ENCODE measurements at regions not wholly inside any gene's neighbourhood (a gene's known extent, or its start where the extent isn't known, plus 50 kb on each side); places are given as distances from the start of the nearest gene placed in this dataset.
A peak's percentile ranks its signal among the peaks of the same experiment; 100 is the strongest.
"Not testable (repeated sequence)": the region's sequence is repeated elsewhere in the genome, so short reads cannot be mapped to it uniquely, and the experiment has no call there.

DNA sequence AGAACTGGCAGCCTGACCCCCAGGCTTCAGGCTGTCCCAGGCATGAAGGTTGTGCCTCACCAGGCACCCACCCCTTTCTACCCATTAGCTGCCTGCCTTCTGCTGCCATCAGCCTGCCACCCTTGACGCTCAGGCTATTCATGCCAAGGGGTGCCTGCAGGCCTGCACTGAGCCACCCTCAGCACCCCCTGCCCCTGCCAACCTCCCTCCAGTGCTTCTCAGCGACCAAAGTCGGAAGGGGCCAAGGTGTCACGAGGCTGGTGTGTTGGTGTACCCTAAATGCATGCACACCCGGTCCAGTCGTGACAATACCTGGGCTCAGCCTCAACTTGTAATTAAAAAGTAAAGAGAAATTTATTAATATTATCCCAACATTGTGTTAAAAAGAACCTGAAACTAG lies 422.7 kb downstream of the ARL4A start:
- Mint-ChIP-seq H3K36me3 (ENCODE audit: low read depth) (no peaks in the 10 kb centered on the region), H3K4me3 (no peak overlapping the region), H3K27me3 (ENCODE audit: low read depth) (no peaks in the 10 kb centered on the region), H3K4me1 (peaks cover 6% of the 10 kb centered on the region), H3K9me3 (peaks cover 4% of the 10 kb centered on the region), H3K27ac (no peak overlapping the region)
- no peak for TF ChIP-seq CTCF (IDR thresholded peaks at IDR 0.05; ENCODE audit: unreplicated experiment in 3 of 3)

DNA sequence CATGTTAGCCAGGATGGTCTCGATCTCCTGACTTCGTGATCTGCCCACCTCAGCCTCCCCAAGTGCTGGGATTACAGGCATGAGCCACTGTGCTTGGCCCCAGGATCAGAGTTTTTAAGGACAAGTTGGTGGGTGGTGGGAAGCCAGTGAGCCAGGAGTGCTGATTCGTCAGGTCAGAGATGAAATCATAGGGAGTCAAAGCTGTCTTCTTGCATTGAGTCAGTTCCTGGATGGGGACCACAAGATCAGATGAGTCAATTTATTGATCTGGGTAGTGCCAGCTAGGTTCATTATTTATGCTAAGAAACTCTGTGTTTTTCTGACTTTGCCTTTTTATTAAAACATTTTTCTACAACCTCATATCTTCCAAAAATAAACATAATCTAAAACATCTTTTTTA lies 423.8 kb downstream of the ARL4A start:
- TF ChIP-seq CTCF (IDR thresholded peaks at IDR 0.05; ENCODE audit: unreplicated experiment in 3 of 3) = no peak
- no peaks in the 10 kb centered on the region for H3K36me3 Mint-ChIP-seq (ENCODE audit: low read depth)
- no peaks in the 10 kb centered on the region for H3K27me3 Mint-ChIP-seq (ENCODE audit: low read depth)
- no peak overlapping the region for H3K4me3 Mint-ChIP-seq
- peaks cover 2% of the 10 kb centered on the region for H3K9me3 Mint-ChIP-seq
- H3K27ac Mint-ChIP-seq = no peak overlapping the region
- H3K4me1 Mint-ChIP-seq = peaks cover 17% of the 10 kb centered on the region

GRCh38 chr7:13114240-13114639 lies 426.8 kb downstream of the ARL4A start:
- not testable (repeated sequence) for H3K27ac Mint-ChIP-seq; H3K36me3 Mint-ChIP-seq (ENCODE audit: low read depth); H3K9me3 Mint-ChIP-seq; H3K4me3 Mint-ChIP-seq; H3K27me3 Mint-ChIP-seq (ENCODE audit: low read depth)
- H3K4me1 Mint-ChIP-seq = peaks cover 26% of the 10 kb centered on the region

DNA sequence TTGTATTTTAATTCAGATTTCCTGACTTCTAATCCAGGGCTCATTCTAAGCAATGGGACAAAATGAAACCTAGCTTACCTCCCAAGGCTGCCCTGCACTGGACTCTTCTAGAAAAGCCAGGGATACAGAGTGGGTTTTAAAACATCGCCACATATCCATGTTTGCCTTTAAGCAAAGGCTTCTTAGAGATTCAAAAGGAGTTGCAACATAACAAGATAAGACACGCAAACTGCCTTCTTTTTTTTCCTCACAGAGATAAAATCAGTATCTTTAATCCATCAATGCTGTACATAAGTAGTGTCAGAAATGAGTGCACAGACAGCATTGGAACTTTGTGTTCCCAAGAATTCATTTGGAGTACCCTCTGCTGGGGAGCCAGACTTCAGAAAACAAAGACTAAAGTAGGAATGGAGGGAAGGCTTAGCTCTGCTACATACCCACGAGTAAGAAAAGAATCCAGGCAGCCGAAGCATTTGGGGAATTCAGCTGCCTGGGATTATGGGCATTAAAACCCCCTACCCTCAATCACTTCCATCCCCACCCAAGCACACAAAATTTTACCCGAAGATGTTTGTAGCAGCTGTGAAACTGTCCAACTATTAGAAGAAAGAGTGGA lies 427.8 kb downstream of the ARL4A start:
- peaks cover 26% of the 10 kb centered on the region for H3K4me1 Mint-ChIP-seq
- peaks cover 4% of the 10 kb centered on the region for H3K9me3 Mint-ChIP-seq
- peak in 1 of 3 experiments; percentile 8 for TF ChIP-seq CTCF (IDR thresholded peaks at IDR 0.05; ENCODE audit: unreplicated experiment in 3 of 3)
- H3K36me3 Mint-ChIP-seq (ENCODE audit: low read depth) = no peaks in the 10 kb centered on the region
- H3K27ac Mint-ChIP-seq = peak overlapping the region in 2 of 3 experiments; percentile 3 to 65
- H3K4me3 Mint-ChIP-seq = no peak overlapping the region
- no peaks in the 10 kb centered on the region for H3K27me3 Mint-ChIP-seq (ENCODE audit: low read depth)

DNA sequence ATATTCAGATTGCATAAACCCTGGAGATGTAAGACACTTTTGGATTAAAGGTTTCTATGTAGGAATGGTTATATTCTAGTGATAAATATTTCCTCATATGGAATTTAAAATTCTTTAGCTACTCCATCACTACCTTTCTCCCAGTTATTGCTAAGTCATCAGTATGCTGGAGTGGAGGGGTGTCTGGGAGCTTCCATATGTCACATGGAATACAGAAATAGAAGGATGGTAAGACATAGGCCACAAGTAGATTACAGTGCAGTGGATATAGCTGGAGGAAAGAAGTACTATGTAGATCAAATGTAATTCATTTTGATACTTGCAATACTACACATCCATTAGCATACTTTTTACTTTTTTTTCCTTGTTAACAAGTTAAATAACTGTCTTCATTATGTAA lies 428.4 kb downstream of the ARL4A start:
- Mint-ChIP-seq H3K9me3 (peaks cover 9% of the 10 kb centered on the region), H3K36me3 (ENCODE audit: low read depth) (no peaks in the 10 kb centered on the region)

DNA sequence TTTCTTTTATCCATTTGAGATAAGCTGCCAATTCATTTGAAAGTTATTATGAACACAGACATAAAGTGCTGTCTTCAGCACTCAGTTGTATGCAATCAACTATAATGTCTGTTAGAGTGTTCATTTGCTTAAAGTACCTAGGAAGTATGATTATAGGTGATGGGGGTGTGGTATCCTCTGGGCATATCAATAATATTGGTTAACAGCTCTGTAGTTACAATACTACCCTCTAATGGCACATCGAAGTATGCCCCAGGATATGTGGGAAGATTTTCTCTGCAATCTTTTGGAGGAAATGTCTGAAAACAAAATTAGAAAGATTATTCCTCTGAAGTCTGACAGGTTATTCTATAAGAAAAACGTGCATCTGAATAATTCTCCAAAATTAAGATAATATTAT lies 429.7 kb downstream of the ARL4A start:
- Mint-ChIP-seq H3K4me3 (no peak overlapping the region), H3K36me3 (ENCODE audit: low read depth) (no peaks in the 10 kb centered on the region), H3K27ac (peak overlapping the region in 1 of 3 experiments; percentile 18), H3K4me1 (peaks cover 26% of the 10 kb centered on the region), H3K27me3 (ENCODE audit: low read depth) (peaks cover 4% of the 10 kb centered on the region), H3K9me3 (peaks cover 15% of the 10 kb centered on the region)
- TF ChIP-seq CTCF (IDR thresholded peaks at IDR 0.05; ENCODE audit: unreplicated experiment in 3 of 3) = peak; percentile 31 to 36 (median 35)

More for the DNA sequence above, 428.4 kb downstream of the ARL4A start:
- Mint-ChIP-seq H3K27me3 (ENCODE audit: low read depth) (peaks cover 3% of the 10 kb centered on the region), H3K4me3 (no peak overlapping the region), H3K27ac (peak overlapping the region in 2 of 3 experiments; percentile 3 to 65), H3K4me1 (peaks cover 26% of the 10 kb centered on the region)
- no peak for TF ChIP-seq CTCF (IDR thresholded peaks at IDR 0.05; ENCODE audit: unreplicated experiment in 3 of 3)
